Large intestine (tissue), 3 donors: ENCODE measurements at regions not wholly inside any gene's neighbourhood (a gene's known extent, or its start where the extent isn't known, plus 50 kb on each side); places are given as distances from the start of the nearest gene placed in this dataset.
"Not testable (repeated sequence)": the region's sequence is repeated elsewhere in the genome, so short reads cannot be mapped to it uniquely, and the experiment has no call there.

Experiments
- DNase-seq, 2 donors: peaks; one replicate each; pipeline versions ENCODE4 v3.0.0 to v3.0.0-alpha.2; 2013
- H3K27ac ChIP-seq: one replicate; pipeline ENCODE4 v1.5.1; 2013; ENCODE audit warnings: low read length
- H3K27me3 ChIP-seq: 2 replicates; pipeline ENCODE4 v1.6.1; 2013; ENCODE audit warnings: low read length; ENCODE audit not compliant: control insufficient read depth, insufficient read depth
- H3K36me3 ChIP-seq: 2 replicates; pipeline ENCODE4 v1.6.1; 2013; ENCODE audit warnings: low read length; ENCODE audit not compliant: control insufficient read depth, insufficient read depth
- H3K4me1 ChIP-seq: one replicate; pipeline ENCODE4 v1.6.1; 2013; ENCODE audit warnings: low read length; ENCODE audit not compliant: control insufficient read depth, insufficient read depth
- H3K4me3 ChIP-seq: one replicate; pipeline ENCODE4 v1.5.1; 2013; ENCODE audit warnings: low read length
- H3K9me3 ChIP-seq: one replicate; pipeline ENCODE4 v1.6.1; 2013; ENCODE audit warnings: mild to moderate bottlenecking, low read depth, low read length, moderate library complexity; ENCODE audit not compliant: control insufficient read depth
- WGBS: methylation state at CpG from one replicate; pipeline ENCODE4 v1.1.5; 2013; ENCODE audit warnings: low lambda C conversion rate; ENCODE audit not compliant: insufficient coverage; 5-methylcytosine and 5-hydroxymethylcytosine counted together

GRCh38 chr4:75343333-75343732, 170.9 kb downstream of the RCHY1 start:
- Histone ChIP-seq H3K36me3 (no peaks in the 10 kb centered on the region), H3K9me3 (no peaks in the 10 kb centered on the region), H3K4me1 (no peaks in the 10 kb centered on the region), H3K4me3 (no peak overlapping the region), H3K27me3 (peaks cover 3% of the 10 kb centered on the region), H3K27ac (no peak overlapping the region)
- WGBS: no CpG with 5 or more reads among the region's 2 CpGs
- DNase-seq: no peak

- no peak for DNase-seq
- Histone ChIP-seq H3K36me3 (no peaks in the 10 kb centered on the region), H3K4me3 (no peak overlapping the region), H3K4me1 (no peaks in the 10 kb centered on the region), H3K27me3 (peaks cover 3% of the 10 kb centered on the region), H3K27ac (no peak overlapping the region), H3K9me3 (no peaks in the 10 kb centered on the region)
Measured at GRCh38 chr4:75340561-75340960, 173.6 kb downstream of the RCHY1 start.

DNA sequence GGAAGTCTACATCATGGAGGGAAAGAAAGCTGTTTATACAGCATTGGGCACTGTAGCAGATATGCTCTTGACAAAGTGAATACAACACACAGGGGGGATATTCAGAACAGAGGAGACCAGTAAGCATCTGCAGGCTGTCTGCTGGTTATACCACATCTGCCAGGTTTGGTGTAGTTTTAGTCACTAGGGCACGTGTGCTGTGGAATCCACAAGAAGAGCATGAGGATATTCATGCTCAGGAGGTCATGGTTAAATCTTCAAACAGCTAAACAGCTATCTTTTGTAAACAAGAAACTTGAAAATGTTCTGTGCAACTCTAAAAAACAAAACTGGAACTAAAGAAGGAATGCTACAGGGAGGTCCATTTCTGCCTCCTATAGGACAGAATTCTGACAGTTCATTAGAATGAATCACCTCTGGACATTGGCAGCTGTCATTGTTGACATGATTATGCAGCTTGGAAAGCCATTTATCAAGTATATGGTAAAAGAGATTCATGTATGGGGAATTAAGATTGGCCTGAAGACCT, 175.8 kb downstream of the RCHY1 start:
- no peak for DNase-seq
- Histone ChIP-seq H3K27me3 (peaks cover 3% of the 10 kb centered on the region), H3K9me3 (no peaks in the 10 kb centered on the region), H3K27ac (no peak overlapping the region), H3K4me1 (no peaks in the 10 kb centered on the region), H3K36me3 (no peaks in the 10 kb centered on the region), H3K4me3 (no peak overlapping the region)
- WGBS: no CpG with 5 or more reads among the region's 1 CpG

DNA sequence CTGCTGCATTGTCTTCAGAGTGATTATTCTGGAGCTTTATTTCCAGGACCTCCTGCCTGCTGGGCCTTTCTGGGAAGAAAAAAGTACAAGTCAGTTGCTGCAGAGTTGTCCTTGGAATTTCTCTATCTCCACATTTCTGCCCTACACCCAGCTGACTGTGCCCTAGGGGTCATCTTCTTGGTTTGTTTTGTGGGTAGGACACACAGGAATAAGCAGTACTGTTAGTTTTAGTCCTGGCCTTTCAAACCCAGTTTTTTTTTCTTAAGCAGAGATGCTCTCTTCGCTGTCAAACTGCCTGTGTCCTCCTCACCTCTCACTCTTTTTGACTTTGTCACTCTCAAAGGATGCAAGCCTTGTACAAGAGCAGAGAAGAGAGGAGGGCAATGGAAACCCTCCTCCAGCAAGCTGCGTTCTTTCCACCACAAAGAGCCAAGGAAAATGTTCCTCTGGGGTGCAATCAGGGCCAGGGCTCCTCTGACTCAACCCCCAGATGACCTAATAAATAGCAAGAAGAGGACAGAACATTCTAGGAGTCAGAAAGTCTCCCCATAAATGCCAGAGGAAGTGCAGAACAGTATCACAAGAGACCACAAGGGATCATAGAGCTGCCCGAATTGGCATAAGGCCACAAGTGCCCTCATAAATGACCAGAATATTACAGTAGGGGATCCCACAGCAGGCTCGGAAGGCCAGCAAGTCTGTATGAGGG, 186.2 kb downstream of the RCHY1 start:
- H3K4me1 ChIP-seq: no peaks in the 10 kb centered on the region
- peaks cover 2% of the 10 kb centered on the region for H3K27me3 ChIP-seq
- no peaks in the 10 kb centered on the region for H3K36me3 ChIP-seq
- no peak overlapping the region for H3K4me3 ChIP-seq
- H3K27ac ChIP-seq: no peak overlapping the region
- DNase-seq: no peak
- no peaks in the 10 kb centered on the region for H3K9me3 ChIP-seq
- no CpG with 5 or more reads among the region's 4 CpGs for WGBS

DNA sequence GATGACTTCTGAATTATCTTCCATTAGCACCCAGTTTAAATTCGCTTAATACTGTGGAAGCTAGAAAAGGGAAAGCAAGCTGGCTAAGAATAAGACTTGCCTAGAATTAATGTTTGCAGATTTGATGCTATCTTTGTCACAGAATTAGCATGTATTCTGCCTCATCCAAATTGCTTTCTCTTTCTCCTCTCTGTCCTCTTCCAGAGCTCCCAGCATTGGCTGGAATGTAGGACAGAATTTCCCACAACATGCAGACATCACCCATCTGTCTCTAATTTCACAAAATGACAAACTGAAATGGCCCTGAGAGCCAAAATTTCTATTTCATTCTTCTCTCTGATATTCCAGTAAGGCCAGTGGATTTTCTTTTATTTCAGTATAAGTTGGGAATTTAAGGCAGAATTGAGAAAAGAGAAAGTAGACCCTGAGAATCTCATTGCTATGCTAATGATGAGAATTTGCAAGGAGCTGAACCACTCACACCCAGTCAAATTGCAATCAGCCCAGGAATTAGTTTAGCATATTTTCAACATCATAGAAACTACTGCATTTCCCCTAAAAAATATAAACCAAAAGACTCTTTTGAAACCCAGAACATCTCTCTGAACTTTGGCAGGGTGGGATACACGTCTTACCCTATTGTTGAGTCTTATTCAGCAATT, 188.8 kb downstream of the RCHY1 start:
- no peak for DNase-seq
- no peak overlapping the region for H3K4me3 ChIP-seq
- peaks cover 2% of the 10 kb centered on the region for H3K27me3 ChIP-seq
- H3K36me3 ChIP-seq: no peaks in the 10 kb centered on the region
- WGBS: no CpG with 5 or more reads among the region's 2 CpGs
- no peaks in the 10 kb centered on the region for H3K4me1 ChIP-seq
- H3K27ac ChIP-seq: no peak overlapping the region
- no peaks in the 10 kb centered on the region for H3K9me3 ChIP-seq

- no peaks in the 10 kb centered on the region for H3K27me3 ChIP-seq
- no peaks in the 10 kb centered on the region for H3K36me3 ChIP-seq
- WGBS: 84% methylated on average over 3 of the region's 5 CpGs
- peaks cover 3% of the 10 kb centered on the region for H3K9me3 ChIP-seq
- no peaks in the 10 kb centered on the region for H3K4me1 ChIP-seq
- no peak for DNase-seq
- H3K27ac ChIP-seq: no peak overlapping the region
- H3K4me3 ChIP-seq: no peak overlapping the region
Measured at GRCh38 chr4:75321484-75321883, 192.7 kb downstream of the RCHY1 start.

DNA sequence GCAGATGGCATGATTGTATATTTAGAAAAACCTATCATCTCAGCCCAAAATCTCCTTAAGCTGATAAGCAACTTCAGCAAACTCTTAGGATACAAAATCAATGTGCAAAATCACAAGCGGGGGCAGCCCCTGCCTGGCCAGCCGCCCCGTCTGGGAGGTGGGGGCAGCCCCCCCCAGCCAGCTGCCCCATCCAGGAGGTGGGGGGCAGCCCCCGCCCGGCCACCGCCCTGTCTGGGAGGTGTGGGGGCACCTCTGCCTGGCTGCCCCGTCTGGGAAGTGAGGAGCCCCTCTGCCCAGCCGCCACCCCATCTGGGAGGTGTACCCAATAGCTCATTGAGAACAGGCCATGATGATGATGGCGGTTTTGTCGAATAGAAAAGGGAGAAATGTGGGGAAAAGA, 196.6 kb downstream of the RCHY1 start:
- H3K27me3 ChIP-seq, H3K9me3 ChIP-seq, H3K36me3 ChIP-seq, H3K27ac ChIP-seq, H3K4me1 ChIP-seq, DNase-seq, H3K4me3 ChIP-seq: not testable (repeated sequence)
- WGBS: no CpG with 5 or more reads among the region's 10 CpGs

GRCh38 chr4:75308049-75308448, 206.2 kb downstream of the RCHY1 start:
- DNase-seq: no peak
- H3K4me3 ChIP-seq: no peak overlapping the region
- no CpG with 5 or more reads among the region's 1 CpG for WGBS
- H3K36me3 ChIP-seq: no peaks in the 10 kb centered on the region
- no peaks in the 10 kb centered on the region for H3K4me1 ChIP-seq
- H3K9me3 ChIP-seq: no peaks in the 10 kb centered on the region
- H3K27me3 ChIP-seq: no peaks in the 10 kb centered on the region
- H3K27ac ChIP-seq: no peak overlapping the region

DNA sequence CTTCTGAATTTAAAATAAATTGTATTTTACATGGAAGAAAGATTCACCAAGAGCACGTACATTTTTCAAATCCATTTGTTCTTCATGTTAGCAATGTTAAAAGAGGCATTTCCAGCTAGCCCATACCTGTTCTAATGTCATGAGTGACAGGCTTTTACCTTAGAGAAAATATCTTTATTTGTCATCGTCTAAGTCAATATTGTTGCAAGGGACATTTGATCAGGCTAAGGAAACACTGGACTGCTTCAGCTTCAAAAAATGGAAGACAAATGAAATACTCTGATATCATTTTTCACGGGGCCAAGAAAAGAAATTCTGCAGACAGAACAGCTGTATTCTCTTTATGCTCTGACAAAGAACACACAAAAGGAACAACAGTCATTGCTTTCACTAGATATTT, 207.7 kb downstream of the RCHY1 start:
- H3K4me3 ChIP-seq: no peak overlapping the region
- no peaks in the 10 kb centered on the region for H3K27me3 ChIP-seq
- no peak overlapping the region for H3K27ac ChIP-seq
- DNase-seq: no peak
- no peaks in the 10 kb centered on the region for H3K4me1 ChIP-seq
- no peaks in the 10 kb centered on the region for H3K36me3 ChIP-seq
- no peaks in the 10 kb centered on the region for H3K9me3 ChIP-seq
- WGBS: no CpG with 5 or more reads among the region's 3 CpGs

GRCh38 chr4:75302648-75303047, 211.6 kb downstream of the RCHY1 start:
- H3K36me3 ChIP-seq: no peaks in the 10 kb centered on the region
- H3K27ac ChIP-seq: no peak overlapping the region
- no CpG with 5 or more reads among the region's 2 CpGs for WGBS
- no peak overlapping the region for H3K4me3 ChIP-seq
- no peaks in the 10 kb centered on the region for H3K27me3 ChIP-seq
- H3K9me3 ChIP-seq: no peaks in the 10 kb centered on the region
- DNase-seq: no peak
- no peaks in the 10 kb centered on the region for H3K4me1 ChIP-seq
